Esophagus muscularis mucosa (tissue), 3 donors: ENCODE measurements at regions not wholly inside any gene's neighbourhood (a gene's known extent, or its start where the extent isn't known, plus 50 kb on each side); places are given as distances from the start of the nearest gene placed in this dataset.

Experiments used
- POLR2AphosphoS5 ChIP-seq, 2 donors: sonication (generic); formaldehyde crosslinking; IDR thresholded peaks; one replicate each; pipeline ENCODE4 v1.6.1; 2017; ENCODE audit warnings: antibody characterized with exemption in 2 of 2
- TF ChIP-seq, protein P1 (sequence below), 3 experiments: fragments of 200-600 bp in 2 of 3; fragments of 450-650 bp in 1 of 3; sonication (generic) in 2 of 3; IDR thresholded peaks; one replicate each; pipeline ENCODE4 v1.5.1; 2017 to 2019; ENCODE audit warnings: antibody characterized with exemption in 3 of 3, mild to moderate bottlenecking in 2 of 3, moderate library complexity in 1 of 3

DNA sequence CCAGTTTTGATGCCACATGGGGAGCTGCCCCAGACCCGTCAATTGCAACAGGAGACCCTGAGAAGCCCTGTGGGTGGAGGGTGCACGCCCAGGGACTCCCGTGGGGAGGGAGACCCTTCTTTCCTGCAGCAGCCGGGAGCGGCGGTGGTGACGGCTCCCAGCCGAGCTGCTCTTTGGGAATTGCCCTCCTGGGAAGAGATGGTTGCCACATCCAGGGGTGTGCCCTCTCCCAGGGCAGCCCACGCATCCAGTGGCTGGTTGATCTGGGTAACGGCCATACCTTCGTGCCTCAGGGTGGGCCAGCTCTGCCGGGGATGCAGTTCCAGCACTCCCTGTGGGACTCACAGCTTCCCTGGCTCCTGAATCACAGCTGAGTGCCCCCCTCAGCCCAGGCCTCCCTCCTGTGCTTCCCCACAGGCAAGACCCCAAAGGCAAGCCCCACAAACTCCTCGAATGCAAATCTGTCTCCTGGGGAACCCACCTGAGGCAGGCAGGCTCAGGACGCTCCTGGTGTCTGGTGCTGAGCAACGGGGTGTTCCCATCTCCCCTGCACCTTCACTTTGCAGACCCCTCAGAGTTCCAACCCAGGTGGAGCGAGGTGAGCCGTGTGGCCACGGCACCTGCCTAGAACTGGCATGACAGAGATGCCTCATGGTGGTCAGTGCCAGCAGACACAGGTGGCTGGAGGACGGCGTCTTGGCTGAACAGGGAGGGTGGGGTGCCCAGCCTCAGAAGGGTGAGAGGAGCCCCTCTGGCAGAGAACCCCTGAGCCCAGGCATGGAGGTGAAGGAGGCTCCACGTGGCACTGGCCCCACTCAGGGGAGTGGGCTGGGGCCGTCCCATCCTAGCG is 1027.4 kb downstream of the BRD1 start:
- TF ChIP-seq, protein P1, sequence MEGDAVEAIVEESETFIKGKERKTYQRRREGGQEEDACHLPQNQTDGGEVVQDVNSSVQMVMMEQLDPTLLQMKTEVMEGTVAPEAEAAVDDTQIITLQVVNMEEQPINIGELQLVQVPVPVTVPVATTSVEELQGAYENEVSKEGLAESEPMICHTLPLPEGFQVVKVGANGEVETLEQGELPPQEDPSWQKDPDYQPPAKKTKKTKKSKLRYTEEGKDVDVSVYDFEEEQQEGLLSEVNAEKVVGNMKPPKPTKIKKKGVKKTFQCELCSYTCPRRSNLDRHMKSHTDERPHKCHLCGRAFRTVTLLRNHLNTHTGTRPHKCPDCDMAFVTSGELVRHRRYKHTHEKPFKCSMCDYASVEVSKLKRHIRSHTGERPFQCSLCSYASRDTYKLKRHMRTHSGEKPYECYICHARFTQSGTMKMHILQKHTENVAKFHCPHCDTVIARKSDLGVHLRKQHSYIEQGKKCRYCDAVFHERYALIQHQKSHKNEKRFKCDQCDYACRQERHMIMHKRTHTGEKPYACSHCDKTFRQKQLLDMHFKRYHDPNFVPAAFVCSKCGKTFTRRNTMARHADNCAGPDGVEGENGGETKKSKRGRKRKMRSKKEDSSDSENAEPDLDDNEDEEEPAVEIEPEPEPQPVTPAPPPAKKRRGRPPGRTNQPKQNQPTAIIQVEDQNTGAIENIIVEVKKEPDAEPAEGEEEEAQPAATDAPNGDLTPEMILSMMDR (IDR thresholded peaks at IDR 0.05), result no peak
- TF ChIP-seq POLR2AphosphoS5 (IDR thresholded peaks at IDR 0.05), result no peak
